Neural cell (in vitro differentiated cells): ENCODE measurements at regions not wholly inside any gene's neighbourhood (a gene's known extent, or its start where the extent isn't known, plus 50 kb on each side); places are given as distances from the start of the nearest gene placed in this dataset.

ENCODE experiments used
- H2AFZ ChIP-seq: fragments of 200-600, 300-800 bp; sonication (generic), shearing (Covaris generic); 2 replicates; pipeline ENCODE4 v1.6.0; 2014; ENCODE audit warnings: low read depth, mild to moderate bottlenecking, antibody characterized with exemption, low read length, moderate library complexity
- H3F3A ChIP-seq: fragments of 200-600 bp; shearing (Covaris generic); 2 replicates; pipeline ENCODE4 v1.6.1; 2016; ENCODE audit warnings: mild to moderate bottlenecking, moderate library complexity, mixed read lengths, antibody characterized with exemption, low read length; ENCODE audit not compliant: insufficient read depth, poor library complexity, severe bottlenecking
- H3K27ac ChIP-seq: fragments of 200-600, 300-800 bp; sonication (generic), shearing (Covaris generic); 2 replicates; pipeline ENCODE4 v1.5.1; 2014; ENCODE audit warnings: mild to moderate bottlenecking, low read length, moderate library complexity
- H3K27me3 ChIP-seq: fragments of 300-800, 200-600 bp; sonication (generic), shearing (Covaris generic); 2 replicates; pipeline ENCODE4 v1.6.0; 2014; ENCODE audit warnings: mild to moderate bottlenecking, low read depth, low read length, moderate library complexity; ENCODE audit not compliant: insufficient read depth
- H3K36me3 ChIP-seq: fragments of 300-800, 200-600 bp; sonication (generic), shearing (Covaris generic); 2 replicates; pipeline ENCODE4 v1.5.1; 2014; ENCODE audit warnings: mild to moderate bottlenecking, antibody characterized with exemption, low read length, moderate library complexity; ENCODE audit not compliant: insufficient read depth
- H3K4me2 ChIP-seq: fragments of 300-800, 200-600 bp; sonication (generic), shearing (Covaris generic); 2 replicates; pipeline ENCODE4 v1.6.0; 2014; ENCODE audit warnings: mild to moderate bottlenecking, low read length
- H3K4me3 ChIP-seq: fragments of 300-800, 200-600 bp; sonication (generic), shearing (Covaris generic); 2 replicates; pipeline ENCODE4 v1.5.1; 2014; ENCODE audit warnings: mild to moderate bottlenecking, low read length, moderate library complexity
- H3K79me2 ChIP-seq: fragments of 200-600 bp; shearing (Covaris generic); replicated peaks from 2 replicates; pipeline ENCODE4 v1.6.0; 2014; ENCODE audit warnings: mild to moderate bottlenecking, low read length, moderate library complexity; ENCODE audit not compliant: insufficient read depth
- H3K9ac ChIP-seq: fragments of 300-800, 200-600 bp; sonication (generic), shearing (Covaris generic); 2 replicates; pipeline ENCODE4 v1.6.1; 2016; ENCODE audit warnings: mild to moderate bottlenecking, low read length, mixed read lengths
- H3K9me2 ChIP-seq: fragments of 200-600 bp; shearing (Covaris generic); 2 replicates; pipeline ENCODE4 v1.6.1; 2016; ENCODE audit warnings: mild to moderate bottlenecking, low read length, mixed read lengths; ENCODE audit not compliant: insufficient read depth
- H3K9me3 ChIP-seq: fragments of 200-600, 300-800 bp; sonication (generic), shearing (Covaris generic); 2 replicates; pipeline ENCODE4 v1.6.1; 2016; ENCODE audit warnings: mild to moderate bottlenecking, mixed run types, low read length, moderate library complexity, mixed read lengths
- H4K20me1 ChIP-seq: fragments of 200-600 bp; shearing (Covaris generic); 2 replicates; pipeline ENCODE4 v1.6.1; 2016; ENCODE audit warnings: mild to moderate bottlenecking, mixed run types; ENCODE audit not compliant: insufficient read depth
- EP300 ChIP-seq: fragments of 450-650 bp; conservative IDR thresholded peaks from 2 replicates; pipeline ENCODE4 v1.6.1; 2014; ENCODE audit warnings: antibody characterized with exemption, mild to moderate bottlenecking, moderate library complexity; ENCODE audit not compliant: poor library complexity, severe bottlenecking
- EZH2 ChIP-seq: fragments of 200-600, 300-800 bp; shearing (Covaris generic), sonication (generic); IDR thresholded peaks from 2 replicates; pipeline ENCODE4 v1.6.1; 2014; ENCODE audit warnings: antibody characterized with exemption, low read length, borderline replicate concordance, mild to moderate bottlenecking; ENCODE audit not compliant: insufficient read depth, poor library complexity, severe bottlenecking
- MXI1 ChIP-seq: fragments of 450-650 bp; conservative IDR thresholded peaks from 2 replicates; pipeline ENCODE4 v1.6.1; 2014; ENCODE audit warnings: antibody characterized with exemption, mild to moderate bottlenecking; ENCODE audit not compliant: poor library complexity, severe bottlenecking
- POLR2AphosphoS5 ChIP-seq: IDR thresholded peaks from 2 replicates; pipeline ENCODE4 v1.6.1; 2012
- RAD21 ChIP-seq: fragments of 450-650 bp; conservative IDR thresholded peaks from 2 replicates; pipeline ENCODE4 v1.6.1; 2014; ENCODE audit warnings: antibody characterized with exemption, mild to moderate bottlenecking, moderate library complexity
- SMC3 ChIP-seq: fragments of 450-650 bp; conservative IDR thresholded peaks from 2 replicates; pipeline ENCODE4 v1.6.1; 2014; ENCODE audit warnings: antibody characterized with exemption, mild to moderate bottlenecking, moderate library complexity; ENCODE audit not compliant: poor library complexity
- TAF1 ChIP-seq: IDR thresholded peaks from 2 replicates; pipeline ENCODE4 v1.6.1; 2012; ENCODE audit warnings: low read depth
- TF ChIP-seq, protein P1 (sequence below): IDR thresholded peaks from 2 replicates; pipeline ENCODE4 v1.6.1; 2012; ENCODE audit warnings: borderline replicate concordance
- TF ChIP-seq, protein P2 (sequence below): fragments of 450-650 bp; IDR thresholded peaks from 2 replicates; pipeline ENCODE4 v1.5.1; 2014; ENCODE audit warnings: antibody characterized with exemption, mild to moderate bottlenecking, moderate library complexity; ENCODE audit not compliant: poor library complexity, severe bottlenecking

DNA sequence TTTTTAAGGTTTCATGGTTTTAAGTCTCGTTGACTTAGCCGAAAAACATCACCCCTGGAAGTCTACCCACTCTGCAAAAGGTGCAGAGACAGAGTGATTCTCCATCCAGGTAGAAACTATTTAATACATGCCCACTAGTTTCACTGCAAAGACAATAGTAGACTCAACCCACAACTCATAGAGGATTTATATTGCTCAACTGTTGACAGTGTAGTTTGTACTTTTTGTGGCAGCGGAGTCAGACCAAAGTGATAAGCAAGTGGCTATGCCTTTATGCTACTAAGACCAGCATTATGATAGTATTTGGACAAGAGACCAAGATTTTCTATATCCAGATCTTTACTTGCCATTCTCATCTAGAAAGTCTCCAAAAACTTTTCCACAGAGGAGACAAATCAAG lies 98.8 kb upstream of the ZBTB20 start:
- no peaks in the 10 kb centered on the region for H3F3A ChIP-seq
- no peak overlapping the region for H2AFZ ChIP-seq
- H3K9ac ChIP-seq, result no peak overlapping the region
- H3K9me2 ChIP-seq, result no peaks in the 10 kb centered on the region
- no peaks in the 10 kb centered on the region for H3K36me3 ChIP-seq
- H3K4me3 ChIP-seq, result no peak overlapping the region
- TF ChIP-seq POLR2AphosphoS5 (no peak), EZH2 (no peak)
- no peaks in the 10 kb centered on the region for H4K20me1 ChIP-seq
- no peak overlapping the region for H3K27ac ChIP-seq
- no peaks in the 10 kb centered on the region for H3K79me2 ChIP-seq
- H3K27me3 ChIP-seq, result no peaks in the 10 kb centered on the region
- no peaks in the 10 kb centered on the region for H3K9me3 ChIP-seq
- no peak overlapping the region for H3K4me2 ChIP-seq

DNA sequence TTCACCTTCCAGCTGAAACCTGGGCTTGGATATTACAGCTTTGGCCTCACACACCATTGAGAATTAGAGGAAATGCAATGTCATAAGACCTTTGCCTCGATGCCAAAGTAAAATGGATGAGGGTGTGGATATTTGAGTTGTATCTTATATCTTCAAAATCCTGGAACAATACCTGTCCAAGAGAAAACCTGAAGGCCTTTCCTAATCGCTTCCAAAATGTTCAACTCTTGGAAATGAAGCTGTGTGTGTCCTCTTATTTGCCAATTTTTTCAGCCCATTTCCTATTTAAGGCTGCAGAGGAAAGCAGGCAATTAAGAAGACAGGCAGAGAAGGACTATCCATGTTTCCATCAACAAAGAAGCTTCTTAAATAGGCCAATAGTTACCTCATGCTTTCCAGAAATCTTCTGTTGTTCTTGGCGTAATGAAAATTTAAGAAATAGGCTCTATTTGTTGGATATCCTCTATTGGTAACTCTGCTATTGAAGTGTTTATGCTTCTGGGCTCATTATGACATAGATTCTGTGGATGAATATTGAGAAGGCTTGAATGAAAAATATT lies 99.5 kb upstream of the ZBTB20 start:
- Histone ChIP-seq H3K79me2 (no peaks in the 10 kb centered on the region), H3K36me3 (no peaks in the 10 kb centered on the region), H3K4me3 (no peak overlapping the region), H4K20me1 (no peaks in the 10 kb centered on the region), H3F3A (no peaks in the 10 kb centered on the region), H3K9me2 (no peaks in the 10 kb centered on the region), H3K9me3 (no peaks in the 10 kb centered on the region), H3K4me2 (no peak overlapping the region), H3K27ac (peak overlapping the region; percentile 24), H3K9ac (no peak overlapping the region), H3K27me3 (no peaks in the 10 kb centered on the region), H2AFZ (no peak overlapping the region)
- TF ChIP-seq, protein P1, sequence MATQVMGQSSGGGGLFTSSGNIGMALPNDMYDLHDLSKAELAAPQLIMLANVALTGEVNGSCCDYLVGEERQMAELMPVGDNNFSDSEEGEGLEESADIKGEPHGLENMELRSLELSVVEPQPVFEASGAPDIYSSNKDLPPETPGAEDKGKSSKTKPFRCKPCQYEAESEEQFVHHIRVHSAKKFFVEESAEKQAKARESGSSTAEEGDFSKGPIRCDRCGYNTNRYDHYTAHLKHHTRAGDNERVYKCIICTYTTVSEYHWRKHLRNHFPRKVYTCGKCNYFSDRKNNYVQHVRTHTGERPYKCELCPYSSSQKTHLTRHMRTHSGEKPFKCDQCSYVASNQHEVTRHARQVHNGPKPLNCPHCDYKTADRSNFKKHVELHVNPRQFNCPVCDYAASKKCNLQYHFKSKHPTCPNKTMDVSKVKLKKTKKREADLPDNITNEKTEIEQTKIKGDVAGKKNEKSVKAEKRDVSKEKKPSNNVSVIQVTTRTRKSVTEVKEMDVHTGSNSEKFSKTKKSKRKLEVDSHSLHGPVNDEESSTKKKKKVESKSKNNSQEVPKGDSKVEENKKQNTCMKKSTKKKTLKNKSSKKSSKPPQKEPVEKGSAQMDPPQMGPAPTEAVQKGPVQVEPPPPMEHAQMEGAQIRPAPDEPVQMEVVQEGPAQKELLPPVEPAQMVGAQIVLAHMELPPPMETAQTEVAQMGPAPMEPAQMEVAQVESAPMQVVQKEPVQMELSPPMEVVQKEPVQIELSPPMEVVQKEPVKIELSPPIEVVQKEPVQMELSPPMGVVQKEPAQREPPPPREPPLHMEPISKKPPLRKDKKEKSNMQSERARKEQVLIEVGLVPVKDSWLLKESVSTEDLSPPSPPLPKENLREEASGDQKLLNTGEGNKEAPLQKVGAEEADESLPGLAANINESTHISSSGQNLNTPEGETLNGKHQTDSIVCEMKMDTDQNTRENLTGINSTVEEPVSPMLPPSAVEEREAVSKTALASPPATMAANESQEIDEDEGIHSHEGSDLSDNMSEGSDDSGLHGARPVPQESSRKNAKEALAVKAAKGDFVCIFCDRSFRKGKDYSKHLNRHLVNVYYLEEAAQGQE, result no peak
- TF ChIP-seq EP300, result no peak
- no peak for TF ChIP-seq TAF1
- no peak for TF ChIP-seq MXI1
- TF ChIP-seq POLR2AphosphoS5, result no peak
- no peak for TF ChIP-seq EZH2
- TF ChIP-seq SMC3, result no peak
- TF ChIP-seq, protein P2, sequence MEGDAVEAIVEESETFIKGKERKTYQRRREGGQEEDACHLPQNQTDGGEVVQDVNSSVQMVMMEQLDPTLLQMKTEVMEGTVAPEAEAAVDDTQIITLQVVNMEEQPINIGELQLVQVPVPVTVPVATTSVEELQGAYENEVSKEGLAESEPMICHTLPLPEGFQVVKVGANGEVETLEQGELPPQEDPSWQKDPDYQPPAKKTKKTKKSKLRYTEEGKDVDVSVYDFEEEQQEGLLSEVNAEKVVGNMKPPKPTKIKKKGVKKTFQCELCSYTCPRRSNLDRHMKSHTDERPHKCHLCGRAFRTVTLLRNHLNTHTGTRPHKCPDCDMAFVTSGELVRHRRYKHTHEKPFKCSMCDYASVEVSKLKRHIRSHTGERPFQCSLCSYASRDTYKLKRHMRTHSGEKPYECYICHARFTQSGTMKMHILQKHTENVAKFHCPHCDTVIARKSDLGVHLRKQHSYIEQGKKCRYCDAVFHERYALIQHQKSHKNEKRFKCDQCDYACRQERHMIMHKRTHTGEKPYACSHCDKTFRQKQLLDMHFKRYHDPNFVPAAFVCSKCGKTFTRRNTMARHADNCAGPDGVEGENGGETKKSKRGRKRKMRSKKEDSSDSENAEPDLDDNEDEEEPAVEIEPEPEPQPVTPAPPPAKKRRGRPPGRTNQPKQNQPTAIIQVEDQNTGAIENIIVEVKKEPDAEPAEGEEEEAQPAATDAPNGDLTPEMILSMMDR, result no peak
- TF ChIP-seq RAD21, result no peak

DNA sequence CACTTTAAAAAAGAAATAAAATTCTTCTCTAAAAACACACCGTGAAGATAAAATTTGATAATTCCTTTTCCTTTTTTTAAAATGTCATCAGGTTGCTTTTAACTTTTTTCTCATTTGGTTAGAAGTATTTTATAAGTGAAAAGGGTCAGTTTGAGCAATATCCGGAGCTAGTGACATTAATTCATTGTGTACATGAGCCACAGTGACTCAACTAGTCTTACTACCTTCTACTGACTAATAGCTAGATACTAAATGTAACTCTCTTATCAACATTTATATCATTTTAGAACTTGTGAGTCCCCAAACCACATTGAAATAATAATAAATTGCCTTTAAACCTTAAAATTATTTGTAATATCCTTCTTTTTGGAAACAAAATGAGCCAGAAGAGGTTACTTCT lies 101.2 kb upstream of the ZBTB20 start:
- Histone ChIP-seq H3K9me3 (no peaks in the 10 kb centered on the region), H4K20me1 (no peaks in the 10 kb centered on the region), H3K27me3 (no peaks in the 10 kb centered on the region), H3K79me2 (no peaks in the 10 kb centered on the region), H3K27ac (no peak overlapping the region), H3K9me2 (no peaks in the 10 kb centered on the region), H3K4me3 (no peak overlapping the region), H3F3A (no peaks in the 10 kb centered on the region), H3K9ac (no peak overlapping the region), H3K36me3 (no peaks in the 10 kb centered on the region), H3K4me2 (no peak overlapping the region), H2AFZ (no peak overlapping the region)
- no peak for TF ChIP-seq EZH2
- no peak for TF ChIP-seq MXI1
- TF ChIP-seq POLR2AphosphoS5, result no peak
- TF ChIP-seq, protein P2, result no peak
- TF ChIP-seq EP300, result no peak
- no peak for TF ChIP-seq RAD21
- TF ChIP-seq TAF1, result no peak
- TF ChIP-seq SMC3, result no peak
